ENCODE measurements at regions not wholly inside any gene's neighbourhood (a gene's known extent, or its start where the extent isn't known, plus 50 kb on each side); places are given as distances from the start of the nearest gene placed in this dataset.

DNA sequence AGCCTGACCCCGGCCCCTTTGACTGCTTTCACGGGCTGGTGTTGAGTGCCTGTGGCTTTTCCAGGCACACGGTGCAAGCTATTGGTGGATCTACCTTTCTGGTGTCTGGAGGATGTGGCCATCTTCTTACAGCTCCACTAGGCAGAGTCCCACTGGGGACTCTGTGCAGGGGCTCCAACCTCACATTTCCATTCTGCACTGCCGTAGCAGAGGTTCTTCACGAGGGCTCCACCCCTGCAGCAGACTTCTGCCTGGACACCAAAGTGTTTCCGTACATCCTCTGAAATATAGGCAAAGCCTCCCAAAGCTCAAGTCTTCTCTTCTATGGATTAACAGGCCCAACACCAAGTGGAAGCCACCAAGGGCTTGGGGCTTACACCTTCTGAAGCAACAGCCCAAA, 691.5 kb upstream of the POU3F2 start:
- TF ChIP-seq, protein P1, sequence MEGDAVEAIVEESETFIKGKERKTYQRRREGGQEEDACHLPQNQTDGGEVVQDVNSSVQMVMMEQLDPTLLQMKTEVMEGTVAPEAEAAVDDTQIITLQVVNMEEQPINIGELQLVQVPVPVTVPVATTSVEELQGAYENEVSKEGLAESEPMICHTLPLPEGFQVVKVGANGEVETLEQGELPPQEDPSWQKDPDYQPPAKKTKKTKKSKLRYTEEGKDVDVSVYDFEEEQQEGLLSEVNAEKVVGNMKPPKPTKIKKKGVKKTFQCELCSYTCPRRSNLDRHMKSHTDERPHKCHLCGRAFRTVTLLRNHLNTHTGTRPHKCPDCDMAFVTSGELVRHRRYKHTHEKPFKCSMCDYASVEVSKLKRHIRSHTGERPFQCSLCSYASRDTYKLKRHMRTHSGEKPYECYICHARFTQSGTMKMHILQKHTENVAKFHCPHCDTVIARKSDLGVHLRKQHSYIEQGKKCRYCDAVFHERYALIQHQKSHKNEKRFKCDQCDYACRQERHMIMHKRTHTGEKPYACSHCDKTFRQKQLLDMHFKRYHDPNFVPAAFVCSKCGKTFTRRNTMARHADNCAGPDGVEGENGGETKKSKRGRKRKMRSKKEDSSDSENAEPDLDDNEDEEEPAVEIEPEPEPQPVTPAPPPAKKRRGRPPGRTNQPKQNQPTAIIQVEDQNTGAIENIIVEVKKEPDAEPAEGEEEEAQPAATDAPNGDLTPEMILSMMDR (IDR thresholded peaks at IDR 0.05; ENCODE audit: control extremely low read depth in 1 of 3, insufficient read depth in 1 of 3, low read depth in 1 of 3, low read length in 3 of 3): no peak
- TF ChIP-seq BACH1 (IDR thresholded peaks at IDR 0.05; ENCODE audit: low read length): no peak
- TF ChIP-seq EP300 (IDR thresholded peaks at IDR 0.05; ENCODE audit: borderline replicate concordance in 1 of 2, low read depth in 2 of 2, low read length in 2 of 2): no peak
- no peak for TF ChIP-seq POLR2A (IDR thresholded peaks at IDR 0.05; ENCODE audit: control extremely low read depth in 1 of 2, low read depth in 2 of 2, low read length in 2 of 2)
- TF ChIP-seq RFX5 (IDR thresholded peaks at IDR 0.05; ENCODE audit: borderline replicate concordance, low read depth, low read length): no peak
- TF ChIP-seq CBX8 (IDR thresholded peaks at IDR 0.05; ENCODE audit: borderline replicate concordance, low read depth, low read length): no peak
- no peak for TF ChIP-seq FOSL1 (IDR thresholded peaks at IDR 0.05; ENCODE audit: insufficient read depth, low read depth, low read length)
- TF ChIP-seq SUZ12 (IDR thresholded peaks at IDR 0.05; ENCODE audit: low read length): no peak
- TF ChIP-seq ZNF274 (IDR thresholded peaks at IDR 0.05; ENCODE audit: borderline replicate concordance, extremely low read depth, low read length): no peak
- no peak for TF ChIP-seq EGR1 (IDR thresholded peaks at IDR 0.05; ENCODE audit: borderline replicate concordance, low read depth, low read length)
